Thymus (tissue), 11 donors: ENCODE measurements at regions not wholly inside any gene's neighbourhood (a gene's known extent, or its start where the extent isn't known, plus 50 kb on each side); places are given as distances from the start of the nearest gene placed in this dataset.

Experiments used
- DNase-seq, 9 donors: peaks; one replicate each; pipeline ENCODE4 v3.0.0-alpha.2; 2013; ENCODE audit warnings: low spot score in 9 of 9, low read depth in 6 of 9, missing footprints in 1 of 9
- H3K27ac ChIP-seq, 2 donors: one replicate each; pipeline ENCODE4 v1.5.1; 2013; ENCODE audit warnings: control low read depth in 1 of 2, low read depth in 1 of 2, low read length in 1 of 2, mild to moderate bottlenecking in 1 of 2, moderate library complexity in 1 of 2
- H3K27me3 ChIP-seq, 2 donors: one replicate each; pipeline ENCODE4 v1.5.1; 2013; ENCODE audit warnings: low read length in 1 of 2; ENCODE audit not compliant: control insufficient read depth in 2 of 2, insufficient read depth in 1 of 2
- H3K36me3 ChIP-seq, 2 donors: one replicate each; pipeline ENCODE4 v1.5.1; 2013; ENCODE audit warnings: low read length in 1 of 2, mild to moderate bottlenecking in 1 of 2, moderate library complexity in 1 of 2; ENCODE audit not compliant: control insufficient read depth in 2 of 2, insufficient read depth in 2 of 2
- H3K4me1 ChIP-seq, 2 donors: one replicate each; pipeline ENCODE4 v1.5.1; 2013; ENCODE audit warnings: low read length in 2 of 2; ENCODE audit not compliant: control insufficient read depth in 2 of 2, insufficient read depth in 2 of 2
- H3K4me3 ChIP-seq, 2 donors: one replicate each; pipeline ENCODE4 v1.5.1; 2013; ENCODE audit warnings: low read length in 2 of 2, control low read depth in 1 of 2, mild to moderate bottlenecking in 1 of 2
- H3K9me3 ChIP-seq, 2 donors: one replicate each; pipeline ENCODE4 v1.5.1; 2013; ENCODE audit warnings: low read length in 1 of 2, mild to moderate bottlenecking in 1 of 2; ENCODE audit not compliant: control insufficient read depth in 2 of 2, insufficient read depth in 1 of 2
- WGBS: extraction: QIAGEN DNeasy Blood & Tissue Kit; methylation state at CpG from one replicate; pipeline ENCODE4 v1.1.7; 2013; 5-methylcytosine and 5-hydroxymethylcytosine counted together
- donor health status: healthy.

DNA sequence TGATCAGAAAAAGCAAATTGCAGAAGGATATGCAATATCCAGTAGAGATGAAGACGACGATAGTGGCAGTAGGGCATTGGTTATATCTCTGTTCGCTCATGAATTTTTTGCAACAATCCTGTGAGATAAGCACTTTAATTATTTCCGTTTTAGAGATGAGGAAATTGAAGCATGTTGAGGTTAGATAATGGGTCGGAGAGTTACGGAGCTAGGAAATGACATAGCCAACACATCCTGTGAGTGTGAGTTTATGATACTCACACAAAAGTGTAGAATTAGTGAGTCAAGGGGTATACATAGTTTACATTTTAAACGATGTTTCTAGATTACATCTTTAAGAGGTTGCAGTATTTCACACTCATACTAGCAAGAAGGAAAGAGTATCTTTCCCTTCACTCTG is 123.1 kb upstream of the ARL4C start:
- H3K27ac ChIP-seq: no peak overlapping the region
- no peaks in the 10 kb centered on the region for H3K27me3 ChIP-seq
- DNase-seq: no peak
- 7% methylated on average over 7 of the region's 7 CpGs for WGBS
- no peaks in the 10 kb centered on the region for H3K4me1 ChIP-seq
- H3K4me3 ChIP-seq: no peak overlapping the region
- no peaks in the 10 kb centered on the region for H3K9me3 ChIP-seq
- H3K36me3 ChIP-seq: no peaks in the 10 kb centered on the region

DNA sequence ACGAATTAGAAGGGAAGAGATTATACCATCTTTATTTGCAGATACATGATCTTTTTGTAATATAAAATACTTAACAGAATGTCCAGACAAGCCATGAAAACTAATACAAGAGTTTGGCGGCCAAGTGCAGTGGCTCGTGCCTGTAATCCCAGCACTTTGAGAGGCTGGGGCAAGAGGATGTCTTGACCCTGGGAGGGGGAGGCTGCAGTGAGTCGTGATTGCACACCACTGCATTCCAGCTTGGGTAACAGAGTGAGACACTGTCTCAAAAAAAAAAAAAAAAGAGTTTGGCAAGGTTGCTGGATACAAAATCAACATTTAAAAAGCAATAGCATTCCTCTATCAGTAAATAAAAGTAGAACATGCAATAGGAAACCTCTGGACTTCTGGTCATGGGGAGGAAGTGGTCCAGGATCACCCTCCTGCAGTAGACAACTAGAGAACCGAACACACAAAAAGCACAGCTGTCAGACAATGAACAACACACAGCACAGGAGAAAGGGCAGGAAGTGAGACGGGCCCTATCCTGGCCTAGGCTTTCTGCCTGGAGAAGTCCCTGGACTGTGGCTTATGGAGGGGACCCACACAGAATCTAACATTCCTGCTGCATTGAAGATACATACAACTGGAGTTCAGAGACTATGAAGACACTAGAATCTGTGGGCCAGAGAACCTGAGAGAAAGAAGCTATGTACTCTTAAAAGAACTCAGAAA is 118.9 kb upstream of the ARL4C start:
- no peaks in the 10 kb centered on the region for H3K9me3 ChIP-seq
- WGBS: 92% methylated on average over 6 of the region's 6 CpGs
- H3K27ac ChIP-seq: no peak overlapping the region
- no peak overlapping the region for H3K4me3 ChIP-seq
- no peaks in the 10 kb centered on the region for H3K4me1 ChIP-seq
- no peak for DNase-seq
- H3K27me3 ChIP-seq: no peaks in the 10 kb centered on the region
- no peaks in the 10 kb centered on the region for H3K36me3 ChIP-seq

DNA sequence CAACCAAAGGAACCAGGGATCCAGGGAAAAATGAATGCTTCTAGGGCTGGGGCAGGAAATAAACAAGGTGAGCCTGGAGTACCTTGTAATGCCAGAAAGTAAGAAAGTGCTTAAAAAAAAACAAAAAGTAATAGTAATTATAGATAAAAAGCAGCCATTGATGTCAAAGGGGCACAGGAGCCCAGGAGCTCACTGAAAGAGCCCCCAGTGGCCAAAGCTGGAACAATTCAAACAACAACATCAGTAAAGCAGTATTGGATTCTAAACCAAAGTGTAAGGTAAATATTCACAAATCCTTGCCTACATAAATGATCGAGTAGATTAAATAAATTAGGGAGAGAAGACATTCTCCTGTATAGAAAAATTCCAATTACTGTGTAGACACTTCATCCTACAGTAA is 114.3 kb upstream of the ARL4C start:
- H3K27ac ChIP-seq: no peak overlapping the region
- no peaks in the 10 kb centered on the region for H3K9me3 ChIP-seq
- no peak overlapping the region for H3K4me3 ChIP-seq
- no peaks in the 10 kb centered on the region for H3K27me3 ChIP-seq
- H3K36me3 ChIP-seq: no peaks in the 10 kb centered on the region
- H3K4me1 ChIP-seq: no peaks in the 10 kb centered on the region
- no peak for DNase-seq
- WGBS: 94% methylated on average over 1 of the region's 1 CpG

DNA sequence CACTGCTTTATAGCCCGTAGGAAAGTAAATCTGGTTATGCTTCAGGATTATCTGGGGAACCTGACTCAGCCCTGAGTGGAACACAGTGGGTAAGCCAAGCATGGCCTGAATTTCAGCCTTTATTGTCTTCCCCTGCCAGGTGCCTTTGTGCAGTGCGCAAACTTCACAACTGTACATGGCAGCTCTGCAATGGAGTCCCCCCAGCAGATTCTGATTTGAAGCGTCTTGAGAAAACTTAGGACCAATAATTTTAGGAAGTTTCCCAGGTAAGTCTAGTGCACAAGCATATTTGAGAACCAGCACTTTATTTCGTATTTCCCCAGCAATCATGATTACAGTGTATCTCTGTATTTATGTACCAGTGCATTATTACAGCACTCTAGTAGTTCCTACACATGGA is 112.1 kb upstream of the ARL4C start:
- H3K9me3 ChIP-seq: no peaks in the 10 kb centered on the region
- DNase-seq: no peak
- no peak overlapping the region for H3K27ac ChIP-seq
- no peaks in the 10 kb centered on the region for H3K27me3 ChIP-seq
- no peak overlapping the region for H3K4me3 ChIP-seq
- no peaks in the 10 kb centered on the region for H3K36me3 ChIP-seq
- 99% methylated on average over 4 of the region's 4 CpGs for WGBS
- no peaks in the 10 kb centered on the region for H3K4me1 ChIP-seq

DNA sequence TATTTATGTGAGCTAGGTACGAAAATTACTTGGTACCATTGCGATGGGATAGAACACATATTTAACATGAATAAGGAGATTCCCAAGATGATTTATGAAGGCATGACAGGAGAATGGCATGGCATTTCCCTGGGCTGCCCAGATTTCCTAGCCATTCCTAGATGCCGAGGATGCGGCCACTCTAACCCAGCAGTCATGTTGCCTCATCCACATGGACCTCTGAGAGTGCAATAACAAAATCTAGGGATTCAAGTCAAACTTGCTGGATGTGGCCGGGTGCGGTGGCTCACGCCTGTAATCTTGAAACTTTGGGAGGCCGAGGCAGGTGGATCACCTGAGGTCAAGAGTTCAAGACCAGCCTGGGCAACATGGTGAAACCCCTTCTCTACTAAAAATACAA is 110.8 kb upstream of the ARL4C start:
- no peak overlapping the region for H3K27ac ChIP-seq
- no peak for DNase-seq

DNA sequence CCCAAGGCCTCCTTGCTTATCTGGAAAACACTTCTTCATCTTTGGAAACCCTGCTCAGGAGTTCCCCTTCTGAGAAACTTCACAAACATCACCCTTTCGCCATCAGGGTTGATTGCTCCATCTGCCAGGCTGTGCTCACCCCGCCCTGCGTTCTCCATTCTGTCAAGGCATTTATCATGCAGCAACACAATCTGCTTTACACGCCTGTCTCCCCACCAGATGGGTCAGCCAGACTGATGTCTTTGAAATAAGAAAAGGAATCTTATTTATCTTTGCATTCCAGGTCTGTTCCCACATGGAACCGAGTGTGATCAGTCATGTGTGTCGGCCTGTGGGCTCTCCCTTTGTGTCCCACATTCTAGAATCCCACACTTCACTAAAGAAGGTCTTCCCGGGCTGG is 110.0 kb upstream of the ARL4C start:
- Histone ChIP-seq H3K4me1 (no peaks in the 10 kb centered on the region), H3K9me3 (no peaks in the 10 kb centered on the region), H3K27ac (no peak overlapping the region), H3K4me3 (no peak overlapping the region), H3K27me3 (no peaks in the 10 kb centered on the region), H3K36me3 (no peaks in the 10 kb centered on the region)
- no peak for DNase-seq
- WGBS: 93% methylated on average over 7 of the region's 7 CpGs

More for the DNA sequence above, 110.8 kb upstream of the ARL4C start:
- Histone ChIP-seq H3K4me3 (no peak overlapping the region), H3K27me3 (no peaks in the 10 kb centered on the region), H3K36me3 (no peaks in the 10 kb centered on the region), H3K9me3 (no peaks in the 10 kb centered on the region), H3K4me1 (no peaks in the 10 kb centered on the region)
- WGBS: 86% methylated on average over 8 of the region's 8 CpGs

DNA sequence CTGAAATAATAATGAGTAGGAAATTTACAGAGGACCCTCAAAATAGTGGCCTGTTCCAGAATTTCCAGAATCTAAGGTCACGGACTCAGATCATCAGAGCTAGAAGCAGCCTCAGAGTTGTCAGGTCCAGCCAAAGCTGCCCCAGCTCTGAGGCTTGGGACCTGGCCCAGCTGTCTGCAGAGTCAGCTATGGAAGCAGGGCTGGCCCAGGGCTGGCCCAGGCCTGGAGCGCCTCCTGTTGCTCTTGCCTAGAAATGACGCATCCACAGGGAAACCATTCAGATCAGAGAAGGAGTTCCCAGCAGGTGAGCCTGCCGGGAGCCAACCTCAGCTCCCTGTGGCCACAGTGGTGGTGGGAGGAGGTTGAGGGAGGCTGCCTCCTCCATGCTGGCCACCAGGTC is 106.7 kb upstream of the ARL4C start:
- no peak overlapping the region for H3K4me3 ChIP-seq
- WGBS: 98% methylated on average over 4 of the region's 4 CpGs
- H3K36me3 ChIP-seq: no peaks in the 10 kb centered on the region
- H3K9me3 ChIP-seq: no peaks in the 10 kb centered on the region
- H3K4me1 ChIP-seq: no peaks in the 10 kb centered on the region
- H3K27ac ChIP-seq: no peak overlapping the region
- no peaks in the 10 kb centered on the region for H3K27me3 ChIP-seq
- DNase-seq: no peak

DNA sequence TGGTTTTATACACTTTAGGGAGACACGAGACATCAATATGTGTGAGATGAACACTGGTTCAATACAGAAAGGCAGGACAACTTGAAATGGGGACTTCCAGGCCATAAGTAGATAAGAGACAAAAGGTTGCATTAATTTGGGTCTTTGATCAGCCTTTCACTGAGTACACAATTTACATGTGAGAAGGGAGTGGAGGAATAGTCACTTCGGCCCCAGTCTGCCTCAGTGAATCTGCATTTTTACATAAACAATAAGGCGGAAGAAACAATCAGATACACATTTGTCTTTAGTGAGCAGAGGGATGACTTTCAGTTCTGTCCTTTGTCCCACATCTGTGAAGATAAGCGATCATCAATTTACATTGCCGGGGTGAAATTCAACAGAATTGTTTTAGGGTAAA is 104.3 kb upstream of the ARL4C start:
- Histone ChIP-seq H3K36me3 (no peaks in the 10 kb centered on the region), H3K27ac (no peak overlapping the region), H3K4me3 (no peak overlapping the region), H3K4me1 (no peaks in the 10 kb centered on the region), H3K9me3 (no peaks in the 10 kb centered on the region), H3K27me3 (no peaks in the 10 kb centered on the region)
- WGBS: 89% methylated on average over 5 of the region's 5 CpGs
- DNase-seq: no peak

DNA sequence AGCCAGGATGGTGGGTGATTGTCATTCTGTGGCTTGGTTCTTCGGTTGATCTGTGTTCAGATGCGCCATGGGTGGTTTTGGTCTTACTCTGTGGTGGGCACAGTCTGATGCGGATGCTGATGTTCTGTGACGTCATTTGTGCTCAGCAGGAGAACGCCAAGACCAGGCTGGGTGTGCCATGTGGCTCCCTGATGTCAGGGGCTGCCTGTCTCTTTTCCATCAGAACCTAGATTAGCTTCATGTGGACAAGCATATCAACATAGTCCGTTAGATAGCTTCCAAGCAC is 100.6 kb upstream of the ARL4C start:
- no peaks in the 10 kb centered on the region for H3K36me3 ChIP-seq
- 94% methylated on average over 6 of the region's 6 CpGs for WGBS
- H3K4me3 ChIP-seq: no peak overlapping the region
- H3K4me1 ChIP-seq: no peaks in the 10 kb centered on the region
- DNase-seq: no peak
- H3K27me3 ChIP-seq: no peaks in the 10 kb centered on the region
- no peaks in the 10 kb centered on the region for H3K9me3 ChIP-seq
- H3K27ac ChIP-seq: no peak overlapping the region
